ENCODE measurements at regions not wholly inside any gene's neighbourhood (a gene's known extent, or its start where the extent isn't known, plus 50 kb on each side); places are given as distances from the start of the nearest gene placed in this dataset.

GRCh38 chr21:38574895-38575575, 76.8 kb upstream of the ERG start:
- ATAC-seq (no peak), DNase-seq (ENCODE audit: low spot score) (no peak), FAIRE-seq (no peak)
- Histone ChIP-seq H3K4me3 (replicated peaks in 1 of 3; ENCODE audit: insufficient read depth in 1 of 3, low read depth in 2 of 3, low read length in 3 of 3) (no peak overlapping the region), H3K9me3 (ENCODE audit: low read length) (no peaks in the 10 kb centered on the region), H3K9ac (ENCODE audit: insufficient read depth, low read depth, low read length) (no peak overlapping the region), H3K27me3 (ENCODE audit: control insufficient read depth in 1 of 2, insufficient read depth in 2 of 2, low read length in 2 of 2) (peaks cover 0 to 33% of the 10 kb centered on the region in 2 experiments; a peak in 1 of 5 replicates), H3K27ac (ENCODE audit: extremely low read length, insufficient read depth, low read length) (no peak overlapping the region), H4K20me1 (ENCODE audit: insufficient read depth, low read length) (no peaks in the 10 kb centered on the region), H3K79me2 (ENCODE audit: insufficient read depth, low read length) (no peaks in the 10 kb centered on the region), H3K4me1 (ENCODE audit: insufficient read depth, low read length) (no peaks in the 10 kb centered on the region), H2AFZ (ENCODE audit: low read length) (no peak overlapping the region), H3K4me2 (ENCODE audit: low read depth, low read length) (no peak overlapping the region), H3K36me3 (replicated peaks in 1 of 2; ENCODE audit: control insufficient read depth in 1 of 2, insufficient read depth in 2 of 2, low read length in 2 of 2) (no peaks in the 10 kb centered on the region)
- in situ Hi-C loops (cut with HindIII; ENCODE audit: extremely low pct_ligation_motif_present, low pct_unique_long_range_greater_than_20kb) = no loop called here
- ChIA-PET CTCF (ENCODE audit: low intra/inter-chr PET ratio, low total read pairs) (no interaction called here), POLR2A (no interaction called here)
- WGBS (ENCODE audit: low lambda C conversion rate) = 42% methylated on average over 9 of the region's 9 CpGs
- intact Hi-C loops (cut with micrococcal nuclease; ENCODE audit: unreplicated experiment) = no loop called here
- no TSS peak for BruUV-seq (replicated peaks)
- TF ChIP-seq GATAD1 (CRISPR knock-in tag; IDR thresholded peaks at IDR 0.05) (no peak), TEF (CRISPR knock-in tag; IDR thresholded peaks at IDR 0.05) (no peak), HMG20A (CRISPR knock-in tag; IDR thresholded peaks at IDR 0.05; ENCODE audit: borderline replicate concordance) (no peak), NFE2L2 (IDR thresholded peaks at IDR 0.05; ENCODE audit: low read length) (no peak), GLMP (CRISPR knock-in tag; IDR thresholded peaks at IDR 0.05; ENCODE audit: borderline replicate concordance) (no peak), ZNF18 (CRISPR knock-in tag; IDR thresholded peaks at IDR 0.05; ENCODE audit: insufficient replicate concordance) (no peak), PRDM10 (CRISPR knock-in tag; IDR thresholded peaks at IDR 0.05; ENCODE audit: low read depth) (no peak), KIAA2018 (CRISPR knock-in tag; IDR thresholded peaks at IDR 0.05; ENCODE audit: borderline replicate concordance) (no peak)
